ENCODE measurements at regions not wholly inside any gene's neighbourhood (a gene's known extent, or its start where the extent isn't known, plus 50 kb on each side); places are given as distances from the start of the nearest gene placed in this dataset.
"Not testable (repeated sequence)": the region's sequence is repeated elsewhere in the genome, so short reads cannot be mapped to it uniquely, and the experiment has no call there.

- intact Hi-C loops (cut with micrococcal nuclease); DNase-seq (ENCODE audit: low spot score); H3K27ac Mint-ChIP-seq; H3K36me3 Mint-ChIP-seq (ENCODE audit: low read depth); H3K4me3 Mint-ChIP-seq (ENCODE audit: low read depth); H3K4me1 Mint-ChIP-seq (ENCODE audit: low read depth): not testable (repeated sequence)
- peaks cover 33% of the 10 kb centered on the region for H3K27me3 Mint-ChIP-seq (ENCODE audit: low read depth)
- peaks cover 12% of the 10 kb centered on the region for H3K9me3 Mint-ChIP-seq
These were observed 72.4 kb downstream of the HNRNPD start for GRCh38 chr4:82301390-82301789.

- no peaks in the 10 kb centered on the region for H3K36me3 Mint-ChIP-seq (ENCODE audit: low read depth)
- intact Hi-C loops (cut with micrococcal nuclease), result no loop called here
- no peak overlapping the region for H3K4me3 Mint-ChIP-seq (ENCODE audit: low read depth)
- peaks cover 27% of the 10 kb centered on the region for H3K27me3 Mint-ChIP-seq (ENCODE audit: low read depth)
- no peak overlapping the region for H3K27ac Mint-ChIP-seq
- DNase-seq (ENCODE audit: low spot score), result no peak
- H3K9me3 Mint-ChIP-seq, result no peaks in the 10 kb centered on the region
- peaks cover 7% of the 10 kb centered on the region for H3K4me1 Mint-ChIP-seq (ENCODE audit: low read depth)
These were observed 80.5 kb downstream of the HNRNPD start for GRCh38 chr4:82293304-82293703.

- DNase-seq (ENCODE audit: low spot score), result no peak
- Mint-ChIP-seq H3K4me1 (ENCODE audit: low read depth) (peaks cover 12% of the 10 kb centered on the region), H3K9me3 (no peaks in the 10 kb centered on the region), H3K36me3 (ENCODE audit: low read depth) (no peaks in the 10 kb centered on the region), H3K4me3 (ENCODE audit: low read depth) (no peak overlapping the region), H3K27ac (no peak overlapping the region), H3K27me3 (ENCODE audit: low read depth) (peaks cover 26% of the 10 kb centered on the region)
- intact Hi-C loops (cut with micrococcal nuclease), result loop anchor here (5.0 kb wide), 1 partner anchor 880 kb away; no protein-coding TSS in a partner anchor
These were observed 86.1 kb downstream of the HNRNPD start for GRCh38 chr4:82287720-82288119.

GRCh38 chr4:82284858-82285805 lies 88.7 kb downstream of the HNRNPD start:
- peak; percentile 99 for DNase-seq (ENCODE audit: low spot score)
- no peaks in the 10 kb centered on the region for H3K9me3 Mint-ChIP-seq
- H3K27ac Mint-ChIP-seq, result no peak overlapping the region

GRCh38 chr4:82284475-82284857 lies 89.3 kb downstream of the HNRNPD start:
- Mint-ChIP-seq H3K27ac (no peak overlapping the region), H3K27me3 (ENCODE audit: low read depth) (peaks cover 26% of the 10 kb centered on the region), H3K4me3 (ENCODE audit: low read depth) (peak overlapping the region; percentile 76), H3K36me3 (ENCODE audit: low read depth) (no peaks in the 10 kb centered on the region), H3K9me3 (no peaks in the 10 kb centered on the region), H3K4me1 (ENCODE audit: low read depth) (peaks cover 12% of the 10 kb centered on the region)
- DNase-seq (ENCODE audit: low spot score), result no peak
- intact Hi-C loops (cut with micrococcal nuclease), result loop anchor here (1.0 kb wide), 1 partner anchor 146 kb away; the partner anchor contains the start of genes ENOPH1 and HNRNPDL

More at GRCh38 chr4:82284858-82285805, 88.7 kb downstream of the HNRNPD start:
- peak overlapping the region; percentile 76 for H3K4me3 Mint-ChIP-seq (ENCODE audit: low read depth)
- no peaks in the 10 kb centered on the region for H3K36me3 Mint-ChIP-seq (ENCODE audit: low read depth)
- H3K4me1 Mint-ChIP-seq (ENCODE audit: low read depth), result peaks cover 12% of the 10 kb centered on the region
- intact Hi-C loops (cut with micrococcal nuclease), result loop anchor here (1.0 to 5.0 kb wide), 4 partner anchors 89 to 878 kb away; partner anchors contain the start of genes ENOPH1 and HNRNPDL
- peaks cover 26% of the 10 kb centered on the region for H3K27me3 Mint-ChIP-seq (ENCODE audit: low read depth)

GRCh38 chr4:82282875-82283274 lies 90.9 kb downstream of the HNRNPD start:
- Mint-ChIP-seq H3K36me3 (ENCODE audit: low read depth) (no peaks in the 10 kb centered on the region), H3K9me3 (no peaks in the 10 kb centered on the region), H3K4me3 (ENCODE audit: low read depth) (no peak overlapping the region), H3K27ac (no peak overlapping the region), H3K4me1 (ENCODE audit: low read depth) (peaks cover 12% of the 10 kb centered on the region), H3K27me3 (ENCODE audit: low read depth) (peaks cover 29% of the 10 kb centered on the region)
- no peak for DNase-seq (ENCODE audit: low spot score)
- intact Hi-C loops (cut with micrococcal nuclease), result no loop called here

GRCh38 chr4:82279550-82279949 lies 94.2 kb downstream of the HNRNPD start:
- H3K4me1 Mint-ChIP-seq (ENCODE audit: low read depth); H3K36me3 Mint-ChIP-seq (ENCODE audit: low read depth); DNase-seq (ENCODE audit: low spot score); H3K27ac Mint-ChIP-seq; H3K4me3 Mint-ChIP-seq (ENCODE audit: low read depth); H3K9me3 Mint-ChIP-seq; intact Hi-C loops (cut with micrococcal nuclease): not testable (repeated sequence)
- H3K27me3 Mint-ChIP-seq (ENCODE audit: low read depth), result peaks cover 32% of the 10 kb centered on the region

- no peak for DNase-seq (ENCODE audit: low spot score)
- Mint-ChIP-seq H3K27me3 (ENCODE audit: low read depth) (peaks cover 19% of the 10 kb centered on the region), H3K36me3 (ENCODE audit: low read depth) (no peaks in the 10 kb centered on the region), H3K4me1 (ENCODE audit: low read depth) (peaks cover 3% of the 10 kb centered on the region), H3K4me3 (ENCODE audit: low read depth) (no peak overlapping the region), H3K9me3 (no peaks in the 10 kb centered on the region), H3K27ac (no peak overlapping the region)
- intact Hi-C loops (cut with micrococcal nuclease), result no loop called here
These were observed 97.5 kb downstream of the HNRNPD start for GRCh38 chr4:82276332-82276640.

- intact Hi-C loops (cut with micrococcal nuclease), result no loop called here
- H3K27ac Mint-ChIP-seq, result no peak overlapping the region
- DNase-seq (ENCODE audit: low spot score), result no peak
These were observed 98.1 kb downstream of the HNRNPD start for GRCh38 chr4:82275431-82276331.

GRCh38 chr4:82274700-82275099 lies 99.1 kb downstream of the HNRNPD start:
- intact Hi-C loops (cut with micrococcal nuclease); H3K9me3 Mint-ChIP-seq; H3K27ac Mint-ChIP-seq; DNase-seq (ENCODE audit: low spot score); H3K36me3 Mint-ChIP-seq (ENCODE audit: low read depth); H3K4me1 Mint-ChIP-seq (ENCODE audit: low read depth); H3K4me3 Mint-ChIP-seq (ENCODE audit: low read depth): not testable (repeated sequence)
- H3K27me3 Mint-ChIP-seq (ENCODE audit: low read depth), result peaks cover 19% of the 10 kb centered on the region

More at GRCh38 chr4:82275431-82276331, 98.1 kb downstream of the HNRNPD start:
- H3K27me3 Mint-ChIP-seq (ENCODE audit: low read depth), result peaks cover 19% of the 10 kb centered on the region
- no peaks in the 10 kb centered on the region for H3K36me3 Mint-ChIP-seq (ENCODE audit: low read depth)
- H3K4me3 Mint-ChIP-seq (ENCODE audit: low read depth), result no peak overlapping the region
- no peaks in the 10 kb centered on the region for H3K9me3 Mint-ChIP-seq
- peaks cover 3% of the 10 kb centered on the region for H3K4me1 Mint-ChIP-seq (ENCODE audit: low read depth)

GRCh38 chr4:82272523-82272922 lies 101.3 kb downstream of the HNRNPD start:
- Mint-ChIP-seq H3K27me3 (ENCODE audit: low read depth) (peaks cover 13% of the 10 kb centered on the region), H3K4me1 (ENCODE audit: low read depth) (peaks cover 11% of the 10 kb centered on the region)
- DNase-seq (ENCODE audit: low spot score); H3K4me3 Mint-ChIP-seq (ENCODE audit: low read depth); H3K9me3 Mint-ChIP-seq; H3K27ac Mint-ChIP-seq; H3K36me3 Mint-ChIP-seq (ENCODE audit: low read depth); intact Hi-C loops (cut with micrococcal nuclease): not testable (repeated sequence)

GRCh38 chr4:82271915-82272480 lies 101.8 kb downstream of the HNRNPD start:
- Mint-ChIP-seq H3K27me3 (ENCODE audit: low read depth) (peaks cover 12% of the 10 kb centered on the region), H3K4me1 (ENCODE audit: low read depth) (peaks cover 11% of the 10 kb centered on the region)
- H3K36me3 Mint-ChIP-seq (ENCODE audit: low read depth); H3K27ac Mint-ChIP-seq; H3K9me3 Mint-ChIP-seq; intact Hi-C loops (cut with micrococcal nuclease); DNase-seq (ENCODE audit: low spot score); H3K4me3 Mint-ChIP-seq (ENCODE audit: low read depth): not testable (repeated sequence)

All from activated T-helper 2 cell treated with anti-CD3 and anti-CD28 coated beads, Interferon-gamma antibody, Interleukin-2, Interleukin-4, amounts not matched to agents 10 μg/mL and 5 μg/mL and 100 μg/mL, durations not matched to agents 14 hours and 24 hours and 36 hours (primary cell).